ENCODE measurements at regions not wholly inside any gene's neighbourhood (a gene's known extent, or its start where the extent isn't known, plus 50 kb on each side); places are given as distances from the start of the nearest gene placed in this dataset.
"Not testable (repeated sequence)": the region's sequence is repeated elsewhere in the genome, so short reads cannot be mapped to it uniquely, and the experiment has no call there.

- TF ChIP-seq CTCF (conservative IDR thresholded peaks at IDR 0.05; ENCODE audit: low read length); EZH2phosphoT487 (IDR thresholded peaks at IDR 0.05; ENCODE audit: borderline replicate concordance): not testable (repeated sequence)
These were observed 2323.6 kb upstream of the PCDH20 start for GRCh38 chr13:63739112-63739735.

All from Loucy (cell line).